Ectodermal cell (in vitro differentiated cells): ENCODE measurements at regions not wholly inside any gene's neighbourhood (a gene's known extent, or its start where the extent isn't known, plus 50 kb on each side); places are given as distances from the start of the nearest gene placed in this dataset.

Source experiments
- H3K27ac ChIP-seq: 2 replicates; pipeline ENCODE4 v1.7.0; 2013; ENCODE audit warnings: mild to moderate bottlenecking, low read depth, low read length; ENCODE audit not compliant: insufficient read depth, poor library complexity, severe bottlenecking
- H3K27me3 ChIP-seq: 2 replicates; pipeline ENCODE4 v1.7.0; 2013; ENCODE audit warnings: mild to moderate bottlenecking, low read length; ENCODE audit not compliant: insufficient read depth, control insufficient read depth, poor library complexity, severe bottlenecking
- H3K36me3 ChIP-seq: one replicate; pipeline ENCODE4 v1.7.0; 2013; ENCODE audit warnings: low read length; ENCODE audit not compliant: control insufficient read depth, insufficient read depth
- H3K4me1 ChIP-seq: one replicate; pipeline ENCODE4 v1.7.0; 2013; ENCODE audit warnings: low read length; ENCODE audit not compliant: control insufficient read depth, insufficient read depth
- H3K4me3 ChIP-seq: 2 replicates; pipeline ENCODE4 v1.7.0; 2013; ENCODE audit warnings: low read depth, low read length, control low read depth; ENCODE audit not compliant: insufficient read depth
- H3K9me3 ChIP-seq: 2 replicates; pipeline ENCODE4 v1.7.0; 2013; ENCODE audit warnings: mild to moderate bottlenecking, low read length, moderate library complexity; ENCODE audit not compliant: control insufficient read depth
- WGBS, 2 experiments: methylation state at CpG; one replicate each; pipeline ENCODE4 v1.1.7; 2013; ENCODE audit warnings: missing lambda C conversion rate in 2 of 2; 5-methylcytosine and 5-hydroxymethylcytosine counted together

- H3K4me1 ChIP-seq: peaks cover 22% of the 10 kb centered on the region
- no peak overlapping the region for H3K4me3 ChIP-seq
- H3K27ac ChIP-seq: no peak overlapping the region
- no peaks in the 10 kb centered on the region for H3K9me3 ChIP-seq
- no peaks in the 10 kb centered on the region for H3K27me3 ChIP-seq
- no peaks in the 10 kb centered on the region for H3K36me3 ChIP-seq
These were observed 80.2 kb upstream of the F3 start for GRCh38 chr1:94621802-94622201.

GRCh38 chr1:94621395-94621794, 79.8 kb upstream of the F3 start:
- Histone ChIP-seq H3K27ac (no peak overlapping the region), H3K9me3 (no peaks in the 10 kb centered on the region), H3K27me3 (no peaks in the 10 kb centered on the region), H3K4me1 (peaks cover 26% of the 10 kb centered on the region), H3K4me3 (no peak overlapping the region), H3K36me3 (no peaks in the 10 kb centered on the region)
- 93 to 95% methylated on average over 3 of the region's 3 CpGs for WGBS, 2 experiments

- Histone ChIP-seq H3K4me1 (peaks cover 26% of the 10 kb centered on the region), H3K9me3 (no peaks in the 10 kb centered on the region), H3K36me3 (no peaks in the 10 kb centered on the region), H3K4me3 (no peak overlapping the region), H3K27ac (no peak overlapping the region), H3K27me3 (no peaks in the 10 kb centered on the region)
- WGBS, 2 experiments: 94 to 95% methylated on average over 10 of the region's 10 CpGs
These were observed 78.9 kb upstream of the F3 start for GRCh38 chr1:94620345-94621031.

GRCh38 chr1:94619731-94620130, 78.2 kb upstream of the F3 start:
- H3K36me3 ChIP-seq: no peaks in the 10 kb centered on the region
- no peak overlapping the region for H3K4me3 ChIP-seq
- H3K27ac ChIP-seq: no peak overlapping the region
- H3K9me3 ChIP-seq: no peaks in the 10 kb centered on the region
- WGBS, 2 experiments: 75 to 100% methylated on average over 1 of the region's 1 CpG
- peaks cover 22% of the 10 kb centered on the region for H3K4me1 ChIP-seq
- no peaks in the 10 kb centered on the region for H3K27me3 ChIP-seq

GRCh38 chr1:94617957-94618739, 76.6 kb upstream of the F3 start:
- WGBS, 2 experiments: 93 to 94% methylated on average over 13 of the region's 13 CpGs
- Histone ChIP-seq H3K4me3 (no peak overlapping the region), H3K4me1 (peaks cover 16% of the 10 kb centered on the region), H3K27ac (no peak overlapping the region), H3K27me3 (no peaks in the 10 kb centered on the region), H3K9me3 (no peaks in the 10 kb centered on the region), H3K36me3 (no peaks in the 10 kb centered on the region)

- Histone ChIP-seq H3K27me3 (no peaks in the 10 kb centered on the region), H3K36me3 (no peaks in the 10 kb centered on the region), H3K4me3 (no peak overlapping the region), H3K4me1 (peaks cover 8% of the 10 kb centered on the region), H3K9me3 (no peaks in the 10 kb centered on the region), H3K27ac (no peak overlapping the region)
- 77% methylated on average over 6 of the region's 6 CpGs for WGBS, 2 experiments
These were observed 75.7 kb upstream of the F3 start for GRCh38 chr1:94617134-94617805.

- WGBS, 2 experiments: 82 to 87% methylated on average over 2 of the region's 2 CpGs
- Histone ChIP-seq H3K27ac (no peak overlapping the region), H3K4me3 (no peak overlapping the region), H3K9me3 (no peaks in the 10 kb centered on the region), H3K36me3 (no peaks in the 10 kb centered on the region), H3K4me1 (peaks cover 4% of the 10 kb centered on the region), H3K27me3 (no peaks in the 10 kb centered on the region)
These were observed 74.9 kb upstream of the F3 start for GRCh38 chr1:94616506-94616905.

- Histone ChIP-seq H3K36me3 (no peaks in the 10 kb centered on the region), H3K27me3 (no peaks in the 10 kb centered on the region), H3K9me3 (no peaks in the 10 kb centered on the region), H3K27ac (no peak overlapping the region), H3K4me1 (peaks cover 4% of the 10 kb centered on the region), H3K4me3 (no peak overlapping the region)
- 85 to 91% methylated on average over 4 of the region's 4 CpGs for WGBS, 2 experiments
These were observed 73.4 kb upstream of the F3 start for GRCh38 chr1:94614996-94615395.

GRCh38 chr1:94614168-94614815, 72.7 kb upstream of the F3 start:
- WGBS, 2 experiments: 95 to 96% methylated on average over 8 of the region's 8 CpGs

More at GRCh38 chr1:94614168-94614815, 72.7 kb upstream of the F3 start:
- H3K4me1 ChIP-seq: peaks cover 4% of the 10 kb centered on the region
- H3K27me3 ChIP-seq: no peaks in the 10 kb centered on the region
- no peak overlapping the region for H3K4me3 ChIP-seq
- H3K36me3 ChIP-seq: no peaks in the 10 kb centered on the region
- no peaks in the 10 kb centered on the region for H3K9me3 ChIP-seq
- no peak overlapping the region for H3K27ac ChIP-seq
